Heart right ventricle (tissue), 16 donors: ENCODE measurements at regions not wholly inside any gene's neighbourhood (a gene's known extent, or its start where the extent isn't known, plus 50 kb on each side); places are given as distances from the start of the nearest gene placed in this dataset.

Source experiments
- ATAC-seq, 8 donors: fragments of 200-7000 bp; cut with Tn5 transposase; one replicate each; pipeline ENCODE4 v1.9.1; 2020; ENCODE audit warnings: mild to moderate bottlenecking in 8 of 8, moderate library complexity in 8 of 8, moderate number of reproducible peaks in 1 of 8
- DNase-seq, 2 donors: peaks; one replicate each; pipeline ENCODE4 v3.0.0-alpha.2; 2020
- H3K27ac ChIP-seq, 10 donors: fragments of 200-600 bp; sonication (generic) in 2 of 10; one replicate each; pipeline versions ENCODE4 v1.5.0 to v1.8.0; 2020 to 2022; ENCODE audit warnings: mild to moderate bottlenecking in 3 of 10
- H3K27me3 ChIP-seq, 7 donors: fragments of 200-600 bp; one replicate each; pipeline ENCODE4 v1.8.0; 2021 to 2022; ENCODE audit warnings: mild to moderate bottlenecking in 2 of 7
- H3K36me3 ChIP-seq, 9 donors: fragments of 200-600 bp; sonication (generic) in 1 of 9; one replicate each; pipeline versions ENCODE4 v1.5.0 to v1.8.0; 2020 to 2022; ENCODE audit warnings: mild to moderate bottlenecking in 2 of 9
- H3K4me1 ChIP-seq, 9 donors: fragments of 200-600 bp; sonication (generic) in 1 of 9; one replicate each; pipeline versions ENCODE4 v1.5.0 to v1.8.0; 2020 to 2022; ENCODE audit warnings: mild to moderate bottlenecking in 4 of 9
- H3K4me3 ChIP-seq, 10 donors: fragments of 200-600 bp; sonication (generic) in 2 of 10; one replicate each; pipeline versions ENCODE4 v1.5.0 to v1.8.0; 2020 to 2022; ENCODE audit warnings: mild to moderate bottlenecking in 7 of 10, moderate library complexity in 2 of 10
- H3K9me3 ChIP-seq, 11 donors: fragments of 200-600 bp in 10 of 11; sonication (generic) in 2 of 11; one replicate each; pipeline versions ENCODE4 v1.5.0 to v1.8.0; 2013 to 2022; ENCODE audit warnings: mild to moderate bottlenecking in 2 of 11, control low read depth in 1 of 11, moderate library complexity in 1 of 11
- CTCF ChIP-seq, 9 donors: fragments of 200-600 bp; sonication (generic) in 2 of 9; IDR thresholded peaks; one replicate each; pipeline versions ENCODE4 v1.5.0 to v1.8.0; 2021 to 2022; ENCODE audit warnings: antibody characterized with exemption in 9 of 9, mild to moderate bottlenecking in 5 of 9, moderate library complexity in 1 of 9
- WGBS, 2 donors: extraction: QIAGEN DNeasy Blood & Tissue Kit; methylation state at CpG; one replicate each; pipeline ENCODE4 v1.1.7; 2013; ENCODE audit warnings: inconsistent platforms in 1 of 2; 5-methylcytosine and 5-hydroxymethylcytosine counted together
- intact Hi-C, 10 donors: fragments of 100-400 bp; cut with DNase I; formaldehyde crosslinking; loops; one replicate each; pipeline versions ENCODE4 v1.11.1 to v1.14.2; 2022
- donor health status: Arrhythmogenic right ventricular cardiomyopathy.
- donor health status: ischemic (EF 13 %, LVEDD 7.1; RV severe dilation, severe dysfunction).
- donor health status: healthy with polysubstance abuse.
- donor health status: DM: no; HTN: yes; CAD: no.
- donor health status: DM: no; HTN: no; CAD: no.
- donor health status: ischemic (EF 25% LVEDD 6.9; RV normal size, moderate dysfunction).
- donor health status: ischemic (EF 25% LVEDD 5.7; RV mildly dilated, moderate dysfunction).
- donor health status: healthy.
- donor health status: DM: yes; HTN: yes; CAD: no.
- donor health status: Ischemic cardiomyopathy.
- donor health status: ischemic (EF 35%, LVEDD 5.7; RV mildly dilated, moderate dysfunction).
- donor health status: nonischemic (EF 11% LVEDD 7.7; RV severe dilation, severe dysfunction).
- donor health status: DM: yes; HTN: yes; CAD: no.
- donor health status: PGD.
- donor health status: ischemic (EF 29% LVEDD 5.4; RV normal size, mild dysfunction).
- donor health status: nonischemic (EF 23%, LVEDD 6.1; RV moderate dilation, normal function).

- peak in 5 of 9 donors; percentile 15 to 41 (median 21) for TF ChIP-seq CTCF (IDR thresholded peaks at IDR 0.05)
- ATAC-seq (no peak), DNase-seq (no peak)
- Histone ChIP-seq H3K27me3 (no peaks in the 10 kb centered on the region), H3K9me3 (no peaks in the 10 kb centered on the region), H3K36me3 (no peaks in the 10 kb centered on the region), H3K4me3 (no peak overlapping the region), H3K4me1 (no peaks in the 10 kb centered on the region), H3K27ac (no peak overlapping the region)
- 58 to 64% methylated on average over 3 of the region's 3 CpGs for WGBS, 2 donors
- intact Hi-C loops = no loop called here
These were observed 942.7 kb upstream of the NDST4 start for GRCh38 chr4:116055857-116056827.

GRCh38 chr4:116027311-116027710, 913.9 kb upstream of the NDST4 start:
- no peak for ATAC-seq
- intact Hi-C loops = no loop called here

GRCh38 chr4:116024954-116025708, 911.7 kb upstream of the NDST4 start:
- H3K27me3 ChIP-seq = no peaks in the 10 kb centered on the region
- ATAC-seq = no peak
- intact Hi-C loops = no loop called here

More at GRCh38 chr4:116027311-116027710, 913.9 kb upstream of the NDST4 start:
- TF ChIP-seq CTCF (IDR thresholded peaks at IDR 0.05) = no peak
- Histone ChIP-seq H3K4me3 (no peak overlapping the region), H3K36me3 (no peaks in the 10 kb centered on the region), H3K27me3 (no peaks in the 10 kb centered on the region), H3K27ac (no peak overlapping the region), H3K9me3 (peaks cover 0 to 8% (median 0%) of the 10 kb centered on the region in 11 donors), H3K4me1 (no peaks in the 10 kb centered on the region)
- no peak for DNase-seq
- WGBS, 2 donors = 44 to 46% methylated on average over 2 of the region's 2 CpGs

More at GRCh38 chr4:116024954-116025708, 911.7 kb upstream of the NDST4 start:
- no peak for TF ChIP-seq CTCF (IDR thresholded peaks at IDR 0.05)
- WGBS, 2 donors = 25 to 29% methylated on average over 1 of the region's 1 CpG
- Histone ChIP-seq H3K4me1 (no peaks in the 10 kb centered on the region), H3K4me3 (no peak overlapping the region), H3K36me3 (no peaks in the 10 kb centered on the region), H3K9me3 (peaks cover 0 to 28% (median 4%) of the 10 kb centered on the region in 11 donors), H3K27ac (no peak overlapping the region)
- DNase-seq = no peak
